DMS79 treated with DMSO at 0.1 percent for 48 hours (cell line): ENCODE measurements at regions not wholly inside any gene's neighbourhood (a gene's known extent, or its start where the extent isn't known, plus 50 kb on each side); places are given as distances from the start of the nearest gene placed in this dataset.
"Not testable (repeated sequence)": the region's sequence is repeated elsewhere in the genome, so short reads cannot be mapped to it uniquely, and the experiment has no call there.

Experiments
- DNase-seq: peaks from one replicate; lab custom pipeline; 2025; lab: John Stamatoyannopoulos, UW

GRCh38 chr3:56924700-56925099 lies 123.0 kb upstream of the ARHGEF3 start:
- not testable (repeated sequence) for DNase-seq

GRCh38 chr3:56923526-56924224 lies 121.9 kb upstream of the ARHGEF3 start:
- DNase-seq: no peak

DNA sequence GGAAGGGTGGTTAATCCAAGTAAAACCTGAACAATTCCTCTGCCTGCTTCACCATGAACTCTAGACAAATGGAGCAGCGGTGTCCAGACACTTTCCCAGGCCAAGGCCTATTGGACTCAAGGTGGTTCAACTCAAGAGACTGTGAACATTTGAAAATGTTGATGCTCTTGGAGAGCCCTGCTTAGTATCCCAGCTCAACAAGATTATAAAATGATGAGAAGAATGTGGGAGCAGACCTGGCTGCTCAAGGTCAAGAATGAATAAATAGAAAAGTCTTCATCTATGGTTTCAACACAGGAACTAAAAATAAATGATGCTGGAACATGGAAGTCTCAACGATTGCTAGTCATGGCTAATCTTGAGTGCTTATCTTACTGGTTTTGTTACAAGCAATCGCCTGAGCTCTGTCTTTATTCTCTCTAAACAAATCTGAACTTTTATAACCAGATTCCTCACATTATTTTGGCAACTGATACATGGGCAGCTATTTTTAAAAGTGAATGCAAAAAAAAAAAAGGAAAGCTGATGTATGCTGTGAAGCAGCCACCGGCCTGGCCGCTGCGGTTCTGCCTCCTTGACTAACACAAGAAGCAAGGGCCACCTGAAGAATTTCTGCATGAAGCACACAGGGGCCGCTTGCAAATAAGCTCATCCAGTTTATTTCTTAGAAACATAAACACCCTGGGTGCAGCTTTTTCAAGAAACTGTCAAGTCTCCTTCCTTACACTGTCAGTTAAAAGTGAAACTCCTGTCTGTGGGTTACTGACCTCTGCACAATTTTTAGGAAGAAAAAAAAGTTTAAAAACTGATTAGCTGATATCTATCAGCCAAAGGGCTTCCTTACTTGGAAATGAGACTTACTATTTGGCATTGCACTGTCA lies 120.1 kb upstream of the ARHGEF3 start:
- DNase-seq: no peak

DNA sequence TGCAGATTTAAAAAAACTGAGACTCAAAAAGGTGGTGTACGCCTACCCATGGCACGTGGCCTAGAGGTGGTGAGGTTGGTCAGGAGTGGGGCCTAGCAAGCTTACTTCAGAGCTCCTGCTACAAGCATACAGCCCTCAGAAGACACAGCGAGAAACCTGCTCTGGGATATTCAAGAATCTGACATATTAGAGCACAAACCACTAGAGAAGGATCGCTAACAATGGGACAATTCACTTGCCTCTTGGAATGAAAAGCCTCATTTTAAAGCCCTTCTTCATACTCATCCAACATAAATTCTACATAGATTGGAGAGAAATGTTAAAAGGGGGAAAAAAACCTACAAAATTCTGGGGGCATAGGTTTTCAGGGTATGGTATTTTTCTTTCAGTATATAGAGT lies 118.0 kb upstream of the ARHGEF3 start:
- DNase-seq: no peak

- DNase-seq: no peak
These were observed 117.5 kb upstream of the ARHGEF3 start for GRCh38 chr3:56919137-56919796.

- no peak for DNase-seq
These were observed 116.4 kb upstream of the ARHGEF3 start for GRCh38 chr3:56918111-56918568.

DNA sequence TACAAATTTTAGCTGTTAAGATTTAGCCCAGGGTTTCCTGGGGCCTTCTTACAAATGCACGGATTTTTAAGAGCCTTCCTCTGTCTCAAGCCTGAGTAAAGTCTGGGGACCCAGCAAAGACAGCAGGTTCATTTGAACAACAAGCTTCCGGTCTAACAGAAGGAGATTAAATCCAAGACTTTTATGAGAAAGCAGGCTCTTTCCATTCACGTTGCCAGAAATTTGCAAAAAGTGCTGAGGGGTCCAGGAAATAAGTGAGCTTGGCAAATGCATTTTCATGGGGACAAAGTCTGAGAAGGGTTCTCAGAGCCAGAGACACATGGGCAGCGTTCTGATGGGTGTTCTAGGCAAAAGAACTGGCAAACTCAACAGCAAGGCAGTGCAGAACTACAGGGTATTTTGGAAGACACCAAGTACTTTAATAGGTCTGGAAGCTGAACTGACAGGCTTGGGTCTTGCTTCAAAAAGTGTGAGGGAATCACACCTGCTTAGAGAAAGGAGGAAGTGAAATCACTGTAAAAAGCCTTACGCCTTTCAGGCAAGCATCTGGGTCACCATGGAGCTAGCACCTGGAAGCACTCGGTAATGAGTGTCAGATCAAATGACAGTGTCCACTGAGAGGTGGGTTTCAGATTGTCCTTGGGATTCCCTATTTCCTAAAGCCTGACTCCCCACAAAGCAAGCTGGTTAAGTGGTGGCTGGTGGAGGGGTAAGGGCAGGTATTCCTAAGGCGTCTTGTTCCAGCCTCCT lies 115.8 kb upstream of the ARHGEF3 start:
- DNase-seq: peak; percentile 15

DNA sequence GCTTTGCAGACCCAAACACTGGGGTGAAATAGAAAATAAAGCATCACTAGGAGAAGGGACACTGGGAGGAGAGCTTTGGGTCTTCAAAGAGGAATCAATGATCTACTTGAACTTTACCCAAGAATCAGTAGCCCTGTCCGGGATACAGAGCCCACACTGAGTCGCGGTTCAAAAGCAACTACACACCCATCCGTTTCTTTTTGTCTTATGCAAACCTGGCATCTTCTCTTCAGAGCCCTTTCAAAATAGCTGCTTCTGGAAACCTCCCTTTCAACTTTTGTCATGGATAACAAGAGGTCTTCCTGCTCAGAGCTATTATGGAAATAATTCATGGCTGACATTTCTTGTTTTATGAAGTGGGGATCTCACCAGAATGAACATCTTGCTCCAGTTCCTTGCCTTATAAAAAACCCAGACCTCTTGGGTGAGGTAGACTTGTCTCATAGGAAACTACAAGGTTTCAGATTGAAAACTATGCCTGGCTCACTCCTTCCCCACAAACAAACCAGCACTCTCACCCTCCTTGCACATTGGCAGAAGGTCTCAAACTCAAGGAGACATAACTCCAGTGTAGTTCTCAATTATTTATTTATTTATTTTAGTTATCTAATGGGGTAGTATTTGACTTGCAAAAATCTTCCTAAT lies 115.1 kb upstream of the ARHGEF3 start:
- no peak for DNase-seq

- peak; percentile 37 for DNase-seq
These were observed 114.3 kb upstream of the ARHGEF3 start for GRCh38 chr3:56915966-56916586.

DNA sequence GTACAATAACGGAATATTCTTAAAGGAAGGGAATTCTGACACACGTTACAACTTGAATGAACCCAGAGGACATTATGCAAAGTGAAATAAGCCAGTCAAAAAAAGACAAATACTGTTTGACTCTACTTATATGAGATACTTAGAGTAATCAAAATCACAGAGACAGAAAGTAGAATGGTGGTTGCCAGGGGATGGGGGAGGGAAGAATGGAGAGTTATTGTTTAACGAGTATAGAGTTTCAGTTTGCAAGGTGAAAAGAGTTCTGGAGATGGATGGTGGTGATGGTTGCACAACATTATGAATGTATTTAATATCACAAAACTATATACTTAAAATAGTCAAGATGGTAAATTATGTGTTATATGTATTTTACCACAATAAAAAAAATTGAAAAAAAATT lies 112.9 kb upstream of the ARHGEF3 start:
- no peak for DNase-seq

DNA sequence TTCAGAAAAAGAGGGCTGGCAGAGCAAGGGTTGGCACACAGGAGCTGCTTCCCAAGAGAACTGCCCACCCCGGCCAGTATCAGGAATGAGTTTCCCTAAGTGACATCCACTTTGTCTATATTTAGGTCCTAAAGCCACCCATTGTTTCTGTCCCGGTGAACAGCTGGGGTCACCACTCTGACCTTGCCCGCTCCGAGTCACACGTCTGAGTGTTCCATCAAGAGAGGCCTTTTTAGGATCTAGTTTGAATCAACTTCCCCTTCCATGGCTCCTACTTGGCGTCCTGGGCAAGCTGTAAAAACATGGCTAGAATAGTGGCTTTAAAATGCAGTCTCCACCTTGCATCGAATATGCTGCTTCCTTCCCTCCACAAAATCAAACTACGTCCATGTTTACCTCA lies 109.6 kb upstream of the ARHGEF3 start:
- no peak for DNase-seq

GRCh38 chr3:56909349-56909748 lies 107.6 kb upstream of the ARHGEF3 start:
- no peak for DNase-seq

DNA sequence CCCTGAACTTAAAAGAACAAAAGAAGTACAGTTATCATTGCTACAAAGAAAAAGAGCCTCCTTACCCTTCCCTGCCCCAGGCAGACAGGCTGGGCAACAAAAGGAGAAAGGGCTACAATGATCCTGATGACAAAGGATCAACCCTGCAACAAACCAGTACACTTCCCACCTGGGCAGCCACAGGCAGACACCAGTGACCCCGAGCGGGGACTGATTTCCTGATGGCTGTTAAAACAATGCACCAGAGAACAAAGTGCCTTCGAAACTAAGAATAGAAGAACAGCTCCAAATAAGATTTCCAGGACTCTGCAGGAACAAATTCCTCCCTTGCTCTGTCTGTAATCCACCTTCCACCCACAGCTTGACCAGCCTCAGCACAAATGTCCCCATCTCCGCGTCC lies 106.3 kb upstream of the ARHGEF3 start:
- no peak for DNase-seq

DNA sequence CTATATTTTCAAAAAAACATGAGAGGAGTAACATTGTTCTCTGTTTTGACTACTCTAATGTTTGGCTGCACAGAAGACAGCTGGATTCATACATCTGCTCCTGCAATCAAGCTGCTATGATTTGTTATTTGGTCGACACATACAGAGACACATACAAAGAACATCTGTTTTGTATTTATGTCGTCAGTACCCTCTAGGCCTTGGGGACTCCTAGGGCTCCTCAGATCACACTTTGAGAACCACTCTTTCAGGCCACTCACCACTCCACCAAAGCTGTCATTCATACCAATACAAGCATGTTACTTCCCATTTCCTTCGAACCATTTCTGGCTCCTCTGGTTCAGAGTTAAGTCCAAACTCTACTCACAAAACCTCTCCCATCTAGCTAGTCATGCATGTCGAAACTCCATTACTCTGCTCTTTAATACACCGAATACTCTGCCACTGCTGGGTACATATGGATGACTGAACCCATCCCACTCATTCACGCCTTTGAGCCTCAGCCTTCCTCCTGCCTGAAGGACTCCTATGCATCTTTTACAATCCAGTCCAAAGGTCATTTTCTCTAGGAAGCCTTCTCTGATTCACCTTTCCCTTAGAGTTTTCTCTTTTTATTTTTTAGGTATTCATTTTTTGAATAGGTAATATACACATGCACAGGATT lies 102.9 kb upstream of the ARHGEF3 start:
- DNase-seq: no peak

GRCh38 chr3:56903231-56903782 lies 101.6 kb upstream of the ARHGEF3 start:
- DNase-seq: no peak

- DNase-seq: no peak
These were observed 100.9 kb upstream of the ARHGEF3 start for GRCh38 chr3:56902468-56903160.

- no peak for DNase-seq
These were observed 99.1 kb upstream of the ARHGEF3 start for GRCh38 chr3:56900801-56901200.

DNA sequence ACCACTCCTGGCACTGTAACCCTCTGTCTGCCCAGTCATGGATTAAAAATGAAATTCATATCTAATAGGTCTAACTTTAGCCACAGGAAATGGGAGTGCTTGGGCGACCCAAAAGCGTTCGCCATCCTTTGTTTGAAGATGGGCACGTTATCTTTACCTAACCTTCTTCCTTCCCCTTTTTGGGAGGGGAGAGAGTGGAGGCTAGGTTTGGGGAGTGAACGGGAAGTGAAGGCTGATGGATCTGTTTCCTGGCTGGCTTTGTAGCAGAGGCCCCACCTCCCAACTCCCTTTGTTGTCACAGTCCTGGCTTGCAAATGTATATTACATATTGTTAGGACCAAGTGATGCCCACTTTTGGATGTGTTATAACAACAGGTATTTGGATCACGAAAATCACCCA lies 98.1 kb upstream of the ARHGEF3 start:
- DNase-seq: no peak

- no peak for DNase-seq
These were observed 97.3 kb upstream of the ARHGEF3 start for GRCh38 chr3:56899078-56899477.

DNA sequence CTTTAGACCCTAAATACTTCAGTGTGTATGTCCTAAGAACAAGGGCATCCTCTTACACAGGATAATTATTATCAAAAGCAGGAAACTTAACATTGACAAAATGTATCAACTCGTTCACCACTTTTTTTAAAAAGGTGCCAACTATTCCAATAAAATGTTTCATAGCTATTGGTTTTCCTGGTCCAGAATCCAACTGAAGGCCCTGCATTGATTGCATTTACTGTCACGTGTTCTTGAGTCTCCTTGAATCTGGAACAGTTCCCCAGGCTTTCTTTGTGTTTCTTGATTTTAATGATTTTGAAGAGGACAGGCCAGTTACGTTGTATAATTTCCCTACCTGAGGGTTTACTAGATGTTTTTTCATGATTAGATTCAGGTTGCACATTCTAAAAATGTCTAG lies 94.6 kb upstream of the ARHGEF3 start:
- DNase-seq: no peak
